ENCODE measurements at regions not wholly inside any gene's neighbourhood (a gene's known extent, or its start where the extent isn't known, plus 50 kb on each side); places are given as distances from the start of the nearest gene placed in this dataset.

DNA sequence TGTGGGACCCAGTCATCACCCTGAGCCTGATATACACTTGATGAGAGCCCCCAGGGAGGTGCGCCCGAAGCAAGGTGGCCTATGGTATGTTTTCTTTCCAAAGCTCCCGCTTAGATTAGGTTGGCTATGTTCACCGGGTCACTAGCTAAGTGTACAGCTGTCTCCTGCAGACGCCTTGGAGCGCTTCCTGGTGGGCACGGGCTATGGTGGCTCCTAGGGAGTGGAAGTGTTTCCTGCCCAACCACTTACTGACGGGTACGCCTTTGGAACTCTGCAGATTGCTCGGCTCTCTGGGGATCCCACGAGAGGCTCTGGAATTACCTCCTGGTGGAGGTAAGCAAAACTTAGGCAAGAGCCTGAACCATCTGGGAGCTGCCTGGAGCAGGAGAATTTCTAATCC is 83.6 kb upstream of the CXCL12 start:
- DNase-seq, result no peak
- WGBS (ENCODE audit: insufficient coverage), result 94% methylated on average over 11 of the region's 11 CpGs
- H4K20me1 ChIP-seq (ENCODE audit: insufficient read depth, low read length), result no peaks in the 10 kb centered on the region
- Mint-ChIP-seq H3K4me1 (peaks cover 10% of the 10 kb centered on the region), H3K36me3 (no peaks in the 10 kb centered on the region), H3K27me3 (ENCODE audit: low read depth in 3 of 3) (peaks cover 4 to 14% (median 8%) of the 10 kb centered on the region in 3 donors), H3K4me3 (no peak overlapping the region), H3K9me3 (peaks cover 0 to 2% (median 0%) of the 10 kb centered on the region in 7 donors), H3K27ac (no peak overlapping the region)
- H3K4me2 ChIP-seq (replicated peaks; ENCODE audit: extremely low read depth, low read length, poor library complexity, severe bottlenecking), result no peak overlapping the region
- no peaks in the 10 kb centered on the region for H3K27me3 ChIP-seq (ENCODE audit: control insufficient read depth in 2 of 2, insufficient read depth in 2 of 2, low read length in 2 of 2)
- H3K36me3 ChIP-seq (replicated peaks in 1 of 2; ENCODE audit: control insufficient read depth in 1 of 2, insufficient read depth in 2 of 2, low read length in 2 of 2), result no peaks in the 10 kb centered on the region
- no peak overlapping the region for H2AFZ ChIP-seq (ENCODE audit: insufficient read depth, low read depth, low read length, poor library complexity, severe bottlenecking)
- H3K79me2 ChIP-seq (ENCODE audit: insufficient read depth, low read length), result no peaks in the 10 kb centered on the region
- no peak overlapping the region for H3K9ac ChIP-seq (ENCODE audit: insufficient read depth, low read length, poor library complexity, severe bottlenecking)
- peaks cover 5 to 10% of the 10 kb centered on the region in 2 donors for H3K4me1 ChIP-seq (ENCODE audit: control insufficient read depth in 1 of 2, insufficient read depth in 2 of 2, low read length in 2 of 2)
- no peak overlapping the region for H3K4me3 ChIP-seq (replicated peaks in 1 of 3; ENCODE audit: low read depth in 2 of 3, low read length in 3 of 3)
- intact Hi-C loops (cut with micrococcal nuclease), result no loop called here
- H3K9me3 ChIP-seq (replicated peaks in 1 of 2; ENCODE audit: control insufficient read depth in 1 of 2, insufficient read depth in 1 of 2, low read length in 2 of 2), result no peaks in the 10 kb centered on the region
- TF ChIP-seq, protein P1, sequence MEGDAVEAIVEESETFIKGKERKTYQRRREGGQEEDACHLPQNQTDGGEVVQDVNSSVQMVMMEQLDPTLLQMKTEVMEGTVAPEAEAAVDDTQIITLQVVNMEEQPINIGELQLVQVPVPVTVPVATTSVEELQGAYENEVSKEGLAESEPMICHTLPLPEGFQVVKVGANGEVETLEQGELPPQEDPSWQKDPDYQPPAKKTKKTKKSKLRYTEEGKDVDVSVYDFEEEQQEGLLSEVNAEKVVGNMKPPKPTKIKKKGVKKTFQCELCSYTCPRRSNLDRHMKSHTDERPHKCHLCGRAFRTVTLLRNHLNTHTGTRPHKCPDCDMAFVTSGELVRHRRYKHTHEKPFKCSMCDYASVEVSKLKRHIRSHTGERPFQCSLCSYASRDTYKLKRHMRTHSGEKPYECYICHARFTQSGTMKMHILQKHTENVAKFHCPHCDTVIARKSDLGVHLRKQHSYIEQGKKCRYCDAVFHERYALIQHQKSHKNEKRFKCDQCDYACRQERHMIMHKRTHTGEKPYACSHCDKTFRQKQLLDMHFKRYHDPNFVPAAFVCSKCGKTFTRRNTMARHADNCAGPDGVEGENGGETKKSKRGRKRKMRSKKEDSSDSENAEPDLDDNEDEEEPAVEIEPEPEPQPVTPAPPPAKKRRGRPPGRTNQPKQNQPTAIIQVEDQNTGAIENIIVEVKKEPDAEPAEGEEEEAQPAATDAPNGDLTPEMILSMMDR (IDR thresholded peaks at IDR 0.05), result no peak
- H3K27ac ChIP-seq (ENCODE audit: low read depth in 1 of 2, low read length in 2 of 2), result no peak overlapping the region

DNA sequence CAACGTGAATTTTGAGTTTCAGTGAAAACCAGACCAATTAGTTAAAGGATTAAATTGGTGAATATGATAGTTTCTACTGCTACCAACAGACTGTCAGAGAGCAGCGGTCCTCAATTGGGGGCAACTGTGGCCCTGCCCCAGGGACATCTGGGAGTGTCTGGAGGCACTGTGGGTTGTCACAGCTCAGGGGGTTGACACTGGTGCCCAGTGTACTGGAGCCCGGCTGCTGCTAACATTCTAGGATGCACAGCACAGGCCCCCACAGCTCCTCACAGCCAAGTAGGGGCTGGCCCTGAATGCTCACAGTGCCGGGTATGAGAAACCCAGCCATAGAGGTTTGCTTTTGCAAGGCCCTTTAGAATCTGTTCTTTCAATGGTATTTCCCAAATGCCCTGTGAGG is 84.1 kb upstream of the CXCL12 start:
- Histone ChIP-seq H3K4me1 (ENCODE audit: control insufficient read depth in 1 of 2, insufficient read depth in 2 of 2, low read length in 2 of 2) (peaks cover 5 to 10% of the 10 kb centered on the region in 2 donors), H3K4me3 (replicated peaks in 1 of 3; ENCODE audit: low read depth in 2 of 3, low read length in 3 of 3) (no peak overlapping the region), H3K79me2 (ENCODE audit: insufficient read depth, low read length) (no peaks in the 10 kb centered on the region), H3K9ac (ENCODE audit: insufficient read depth, low read length, poor library complexity, severe bottlenecking) (no peak overlapping the region), H3K27ac (ENCODE audit: low read depth in 1 of 2, low read length in 2 of 2) (no peak overlapping the region), H4K20me1 (ENCODE audit: insufficient read depth, low read length) (no peaks in the 10 kb centered on the region), H3K4me2 (replicated peaks; ENCODE audit: extremely low read depth, low read length, poor library complexity, severe bottlenecking) (no peak overlapping the region), H3K9me3 (replicated peaks in 1 of 2; ENCODE audit: control insufficient read depth in 1 of 2, insufficient read depth in 1 of 2, low read length in 2 of 2) (no peaks in the 10 kb centered on the region), H3K27me3 (ENCODE audit: control insufficient read depth in 2 of 2, insufficient read depth in 2 of 2, low read length in 2 of 2) (no peaks in the 10 kb centered on the region), H3K36me3 (replicated peaks in 1 of 2; ENCODE audit: control insufficient read depth in 1 of 2, insufficient read depth in 2 of 2, low read length in 2 of 2) (no peaks in the 10 kb centered on the region), H2AFZ (ENCODE audit: insufficient read depth, low read depth, low read length, poor library complexity, severe bottlenecking) (no peak overlapping the region)
- Mint-ChIP-seq H3K27ac (no peak overlapping the region), H3K9me3 (peaks cover 0 to 2% (median 0%) of the 10 kb centered on the region in 7 donors), H3K36me3 (no peaks in the 10 kb centered on the region), H3K4me3 (no peak overlapping the region), H3K27me3 (ENCODE audit: low read depth in 3 of 3) (peaks cover 4 to 14% (median 8%) of the 10 kb centered on the region in 3 donors), H3K4me1 (peaks cover 10% of the 10 kb centered on the region)
- intact Hi-C loops (cut with micrococcal nuclease), result no loop called here
- WGBS (ENCODE audit: insufficient coverage), result 90% methylated on average over 3 of the region's 4 CpGs
- no peak for DNase-seq
- TF ChIP-seq, protein P1 (IDR thresholded peaks at IDR 0.05), result no peak

Measured in CD14-positive monocyte (primary cell).